ENCODE measurements at regions not wholly inside any gene's neighbourhood (a gene's known extent, or its start where the extent isn't known, plus 50 kb on each side); places are given as distances from the start of the nearest gene placed in this dataset. TPM values are rescaled to one million over a fixed set of nuclear protein-coding genes. Genes with fewer than 3 reads are reported as not detected.

DNA sequence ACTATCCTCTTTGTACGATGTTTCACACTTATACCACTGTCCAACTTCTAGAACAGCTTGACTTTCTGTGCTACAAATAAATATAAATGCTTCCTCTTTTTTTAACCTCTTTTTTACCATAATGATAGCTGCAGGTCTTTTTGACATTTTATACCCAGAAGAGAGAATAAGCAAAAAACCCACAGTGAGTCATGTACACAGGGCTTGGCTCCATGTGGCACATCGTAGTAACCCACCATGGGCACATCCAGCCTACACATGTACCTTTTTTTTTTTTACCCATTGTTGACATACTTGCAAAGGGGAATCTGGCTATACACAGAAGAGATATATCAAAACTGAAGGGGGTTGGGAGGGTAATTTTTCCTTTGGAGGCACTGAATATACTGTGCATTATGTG is 59.5 kb upstream of the RSPO3 start:
- H2BK15ac ChIP-seq (ENCODE audit: low read depth, poor library complexity, severe bottlenecking): no peak overlapping the region
- no peak overlapping the region for H3K27ac ChIP-seq (ENCODE audit: low read length, poor library complexity, severe bottlenecking)
- H4K91ac ChIP-seq (ENCODE audit: low read length): no peak overlapping the region
- H3K9me3 ChIP-seq (ENCODE audit: control insufficient read depth, low read length): peaks cover 35% of the 10 kb centered on the region
- no peak overlapping the region for H3K4me3 ChIP-seq (ENCODE audit: insufficient read depth in 1 of 2, low read depth in 1 of 2, low read length in 2 of 2)
- H3K18ac ChIP-seq (ENCODE audit: low read depth in 1 of 2, low read length in 2 of 2): no peak overlapping the region
- no peak overlapping the region for H2AK5ac ChIP-seq (ENCODE audit: low read length, severe bottlenecking)
- H3K23ac ChIP-seq (ENCODE audit: low read length in 2 of 2): no peak overlapping the region
- 86% methylated on average over 2 of the region's 2 CpGs for WGBS
- no peaks in the 10 kb centered on the region for H3K36me3 ChIP-seq (ENCODE audit: control insufficient read depth in 1 of 2, insufficient read depth in 2 of 2, low read depth in 1 of 2, low read length in 2 of 2)
- H3K14ac ChIP-seq (ENCODE audit: low read length in 2 of 2): no peak overlapping the region
- H3K4me2 ChIP-seq (ENCODE audit: low read length, poor library complexity, severe bottlenecking): no peak overlapping the region
- H3K9ac ChIP-seq (ENCODE audit: low read length): no peak overlapping the region
- H2BK12ac ChIP-seq (ENCODE audit: low read length in 2 of 2): no peak overlapping the region
- H3K4ac ChIP-seq (ENCODE audit: low read depth in 1 of 2, low read length in 2 of 2): no peak overlapping the region
- H2AFZ ChIP-seq (ENCODE audit: low read depth, low read length): no peak overlapping the region
- no peaks in the 10 kb centered on the region for H3K4me1 ChIP-seq (ENCODE audit: control insufficient read depth, insufficient read depth, low read depth, low read length)
- H2BK120ac ChIP-seq (ENCODE audit: low read depth, low read length): no peak overlapping the region
- DNase-seq: no peak
- H4K8ac ChIP-seq (ENCODE audit: low read length): no peak overlapping the region
- no peaks in the 10 kb centered on the region for H3K27me3 ChIP-seq (ENCODE audit: control insufficient read depth in 1 of 2, insufficient read depth in 1 of 2, low read length in 2 of 2)
- H3K79me1 ChIP-seq (replicated peaks; ENCODE audit: low read length, poor library complexity, severe bottlenecking): no peaks in the 10 kb centered on the region
- no peak overlapping the region for H2BK5ac ChIP-seq (ENCODE audit: low read depth, low read length, poor library complexity, severe bottlenecking)

Small RNAs in the stretch of these regions (small RNA-seq; reads per million reads assigned to genes)
- 1.2 reads per million for gene MIR588 (ENCODE audit: low read depth)
- not detected for gene RNU6-200P (ENCODE audit: low read depth)

All from mesenchymal stem cell (in vitro differentiated cells and primary cell).